ENCODE measurements at regions not wholly inside any gene's neighbourhood (a gene's known extent, or its start where the extent isn't known, plus 50 kb on each side); places are given as distances from the start of the nearest gene placed in this dataset.
A peak's percentile ranks its signal among the peaks of the same experiment; 100 is the strongest.

DNA sequence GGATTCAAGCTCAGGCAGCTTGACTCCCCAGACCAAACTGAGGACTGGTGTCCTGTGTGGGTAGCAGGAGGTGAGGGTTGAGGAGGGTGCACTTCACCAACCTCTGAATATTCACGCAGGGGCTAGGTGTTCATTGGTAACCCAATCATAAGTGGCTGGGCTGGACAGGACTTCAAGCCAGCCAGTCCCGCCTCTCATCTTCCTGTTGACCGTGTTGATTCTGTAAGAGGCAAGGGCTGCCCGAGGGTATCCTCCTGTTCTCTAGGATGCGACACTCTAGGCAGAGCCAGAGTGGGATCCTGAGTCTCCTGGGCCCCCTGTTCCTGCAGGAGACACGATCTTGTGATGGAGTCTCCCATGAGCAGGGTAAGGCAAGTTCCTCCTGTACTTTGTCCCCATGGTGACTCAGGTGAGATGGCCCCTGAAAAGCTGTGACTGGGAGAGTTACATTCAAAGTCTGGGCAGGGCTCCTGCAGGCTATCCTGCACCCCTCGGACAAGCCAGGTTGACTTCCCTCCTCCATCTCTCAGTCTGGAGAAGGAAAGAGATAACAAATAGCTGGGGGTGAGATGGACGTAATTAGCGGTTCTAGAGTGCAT lies 58.1 kb upstream of the POMGNT2 start (continued):
- TF ChIP-seq, protein P1, sequence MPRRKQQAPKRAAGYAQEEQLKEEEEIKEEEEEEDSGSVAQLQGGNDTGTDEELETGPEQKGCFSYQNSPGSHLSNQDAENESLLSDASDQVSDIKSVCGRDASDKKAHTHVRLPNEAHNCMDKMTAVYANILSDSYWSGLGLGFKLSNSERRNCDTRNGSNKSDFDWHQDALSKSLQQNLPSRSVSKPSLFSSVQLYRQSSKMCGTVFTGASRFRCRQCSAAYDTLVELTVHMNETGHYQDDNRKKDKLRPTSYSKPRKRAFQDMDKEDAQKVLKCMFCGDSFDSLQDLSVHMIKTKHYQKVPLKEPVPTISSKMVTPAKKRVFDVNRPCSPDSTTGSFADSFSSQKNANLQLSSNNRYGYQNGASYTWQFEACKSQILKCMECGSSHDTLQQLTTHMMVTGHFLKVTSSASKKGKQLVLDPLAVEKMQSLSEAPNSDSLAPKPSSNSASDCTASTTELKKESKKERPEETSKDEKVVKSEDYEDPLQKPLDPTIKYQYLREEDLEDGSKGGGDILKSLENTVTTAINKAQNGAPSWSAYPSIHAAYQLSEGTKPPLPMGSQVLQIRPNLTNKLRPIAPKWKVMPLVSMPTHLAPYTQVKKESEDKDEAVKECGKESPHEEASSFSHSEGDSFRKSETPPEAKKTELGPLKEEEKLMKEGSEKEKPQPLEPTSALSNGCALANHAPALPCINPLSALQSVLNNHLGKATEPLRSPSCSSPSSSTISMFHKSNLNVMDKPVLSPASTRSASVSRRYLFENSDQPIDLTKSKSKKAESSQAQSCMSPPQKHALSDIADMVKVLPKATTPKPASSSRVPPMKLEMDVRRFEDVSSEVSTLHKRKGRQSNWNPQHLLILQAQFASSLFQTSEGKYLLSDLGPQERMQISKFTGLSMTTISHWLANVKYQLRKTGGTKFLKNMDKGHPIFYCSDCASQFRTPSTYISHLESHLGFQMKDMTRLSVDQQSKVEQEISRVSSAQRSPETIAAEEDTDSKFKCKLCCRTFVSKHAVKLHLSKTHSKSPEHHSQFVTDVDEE (CRISPR knock-in tag; IDR thresholded peaks at IDR 0.05), result no peak
- no peak for TF ChIP-seq ZNF8 (CRISPR knock-in tag; IDR thresholded peaks at IDR 0.05)

DNA sequence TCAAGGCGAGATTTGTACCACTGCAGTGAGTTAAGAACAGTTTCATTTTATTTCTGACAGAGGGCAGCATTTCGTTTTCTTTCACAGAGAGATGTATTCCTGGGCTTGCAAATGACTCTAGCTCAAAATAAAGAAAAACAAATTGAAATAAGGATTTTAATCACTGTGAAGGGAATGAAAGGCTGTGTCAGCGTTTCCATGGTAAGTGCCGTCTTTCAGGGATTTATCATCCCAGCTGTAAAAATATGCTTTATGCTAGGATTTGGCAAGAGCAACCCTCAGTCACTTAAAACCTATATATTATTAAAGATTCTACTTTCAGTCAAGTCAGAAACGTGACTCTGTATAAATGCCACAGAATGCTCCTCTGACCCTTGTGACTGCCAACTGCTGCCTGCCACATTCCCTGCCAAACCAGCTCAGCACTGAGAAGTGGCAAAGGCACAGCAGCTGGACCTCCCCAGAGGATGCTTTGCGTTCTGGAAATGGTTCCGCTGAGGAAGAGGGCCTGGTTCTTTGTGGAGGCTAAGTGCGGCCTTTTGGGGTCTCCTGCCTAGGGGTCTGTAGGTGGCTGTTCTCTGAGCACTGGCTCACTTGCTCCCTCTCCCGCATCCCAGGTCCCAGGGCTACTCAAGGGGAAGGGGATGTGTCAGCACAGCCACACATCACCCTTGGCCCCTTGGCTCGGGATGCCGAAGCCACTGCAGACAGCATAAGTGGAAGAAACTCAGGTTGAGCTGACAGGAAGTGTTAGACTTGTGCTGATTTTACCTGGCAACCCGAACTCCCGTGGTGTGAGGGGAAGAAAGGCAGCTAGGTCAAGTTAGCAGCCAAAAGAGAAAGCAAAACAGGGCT lies 56.6 kb upstream of the POMGNT2 start:
- ATAC-seq, result peak; percentile 92
- TF ChIP-seq ZFP3 (CRISPR knock-in tag; IDR thresholded peaks at IDR 0.05) (no peak), ARNTL (CRISPR knock-in tag; IDR thresholded peaks at IDR 0.05; ENCODE audit: borderline replicate concordance, low read depth) (no peak), TCF4 (CRISPR knock-in tag; IDR thresholded peaks at IDR 0.05; ENCODE audit: borderline replicate concordance) (no peak), BACH2 (CRISPR knock-in tag; IDR thresholded peaks at IDR 0.05; ENCODE audit: borderline replicate concordance) (no peak), ZNF70 (CRISPR knock-in tag; IDR thresholded peaks at IDR 0.05) (no peak), PPARA (CRISPR knock-in tag; IDR thresholded peaks at IDR 0.05; ENCODE audit: borderline replicate concordance) (no peak), ZNF565 (CRISPR knock-in tag; conservative IDR thresholded peaks at IDR 0.05; ENCODE audit: low read depth) (no peak), OSR1 (CRISPR knock-in tag; IDR thresholded peaks at IDR 0.05) (no peak), ZC3H10 (CRISPR knock-in tag; IDR thresholded peaks at IDR 0.05) (no peak), ZNF8 (CRISPR knock-in tag; IDR thresholded peaks at IDR 0.05) (no peak)
- TF ChIP-seq, protein P1 (CRISPR knock-in tag; IDR thresholded peaks at IDR 0.05), result no peak
- TF ChIP-seq, protein P2, sequence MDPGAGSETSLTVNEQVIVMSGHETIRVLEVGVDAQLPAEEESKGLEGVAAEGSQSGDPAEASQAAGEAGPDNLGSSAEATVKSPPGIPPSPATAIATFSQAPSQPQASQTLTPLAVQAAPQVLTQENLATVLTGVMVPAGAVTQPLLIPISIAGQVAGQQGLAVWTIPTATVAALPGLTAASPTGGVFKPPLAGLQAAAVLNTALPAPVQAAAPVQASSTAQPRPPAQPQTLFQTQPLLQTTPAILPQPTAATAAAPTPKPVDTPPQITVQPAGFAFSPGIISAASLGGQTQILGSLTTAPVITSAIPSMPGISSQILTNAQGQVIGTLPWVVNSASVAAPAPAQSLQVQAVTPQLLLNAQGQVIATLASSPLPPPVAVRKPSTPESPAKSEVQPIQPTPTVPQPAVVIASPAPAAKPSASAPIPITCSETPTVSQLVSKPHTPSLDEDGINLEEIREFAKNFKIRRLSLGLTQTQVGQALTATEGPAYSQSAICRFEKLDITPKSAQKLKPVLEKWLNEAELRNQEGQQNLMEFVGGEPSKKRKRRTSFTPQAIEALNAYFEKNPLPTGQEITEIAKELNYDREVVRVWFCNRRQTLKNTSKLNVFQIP (CRISPR knock-in tag; IDR thresholded peaks at IDR 0.05; ENCODE audit: borderline replicate concordance, low read depth), result no peak

DNA sequence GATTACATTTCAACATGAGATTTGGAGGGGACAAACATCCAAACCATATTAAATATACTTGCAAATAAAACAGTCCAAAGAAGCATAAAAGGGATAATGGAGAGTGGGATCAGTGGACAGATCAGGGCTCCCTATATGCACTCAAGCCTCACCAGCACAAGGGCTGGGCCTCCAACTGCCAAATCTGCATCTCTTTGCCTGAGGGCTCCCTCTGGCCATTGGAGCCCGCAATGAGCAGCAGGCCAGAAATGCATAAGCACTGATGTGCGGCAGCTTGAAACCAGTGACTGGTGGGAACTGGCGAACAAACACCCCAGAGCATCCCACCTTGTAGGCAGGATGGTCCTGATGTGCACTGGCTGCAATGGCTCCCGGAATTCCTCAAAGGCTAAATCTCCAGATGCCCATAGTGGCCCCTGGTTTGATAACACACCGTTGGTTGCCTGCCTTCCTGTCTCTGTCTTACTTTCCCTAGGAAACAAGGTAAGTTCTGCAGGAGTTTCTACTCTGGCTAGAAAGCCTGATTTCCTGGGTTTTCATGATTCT lies 55.9 kb upstream of the POMGNT2 start:
- ATAC-seq, result peak; percentile 37
- TF ChIP-seq, protein P3, sequence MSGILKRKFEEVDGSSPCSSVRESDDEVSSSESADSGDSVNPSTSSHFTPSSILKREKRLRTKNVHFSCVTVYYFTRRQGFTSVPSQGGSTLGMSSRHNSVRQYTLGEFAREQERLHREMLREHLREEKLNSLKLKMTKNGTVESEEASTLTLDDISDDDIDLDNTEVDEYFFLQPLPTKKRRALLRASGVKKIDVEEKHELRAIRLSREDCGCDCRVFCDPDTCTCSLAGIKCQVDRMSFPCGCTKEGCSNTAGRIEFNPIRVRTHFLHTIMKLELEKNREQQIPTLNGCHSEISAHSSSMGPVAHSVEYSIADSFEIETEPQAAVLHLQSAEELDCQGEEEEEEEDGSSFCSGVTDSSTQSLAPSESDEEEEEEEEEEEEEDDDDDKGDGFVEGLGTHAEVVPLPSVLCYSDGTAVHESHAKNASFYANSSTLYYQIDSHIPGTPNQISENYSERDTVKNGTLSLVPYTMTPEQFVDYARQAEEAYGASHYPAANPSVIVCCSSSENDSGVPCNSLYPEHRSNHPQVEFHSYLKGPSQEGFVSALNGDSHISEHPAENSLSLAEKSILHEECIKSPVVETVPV (CRISPR knock-in tag; IDR thresholded peaks at IDR 0.05), result no peak
- no peak for TF ChIP-seq ZC3H10 (CRISPR knock-in tag; IDR thresholded peaks at IDR 0.05)
- TF ChIP-seq, protein P2 (CRISPR knock-in tag; IDR thresholded peaks at IDR 0.05; ENCODE audit: borderline replicate concordance, low read depth), result no peak
- no peak for TF ChIP-seq PATZ1 (CRISPR knock-in tag; IDR thresholded peaks at IDR 0.05; ENCODE audit: borderline replicate concordance)
- no peak for TF ChIP-seq SNAI2 (CRISPR knock-in tag; IDR thresholded peaks at IDR 0.05)
- no peak for TF ChIP-seq ZNF8 (CRISPR knock-in tag; IDR thresholded peaks at IDR 0.05)
- no peak for TF ChIP-seq GLIS3 (CRISPR knock-in tag; IDR thresholded peaks at IDR 0.05)
- no peak for TF ChIP-seq BACH2 (CRISPR knock-in tag; IDR thresholded peaks at IDR 0.05; ENCODE audit: borderline replicate concordance)
- TF ChIP-seq CSDC2 (CRISPR knock-in tag; IDR thresholded peaks at IDR 0.05), result no peak
- TF ChIP-seq PPARA (CRISPR knock-in tag; IDR thresholded peaks at IDR 0.05; ENCODE audit: borderline replicate concordance), result no peak
- TF ChIP-seq, protein P1 (CRISPR knock-in tag; IDR thresholded peaks at IDR 0.05), result no peak
- TF ChIP-seq ESRRG (CRISPR knock-in tag; IDR thresholded peaks at IDR 0.05), result no peak
- TF ChIP-seq ZFP30 (CRISPR knock-in tag; IDR thresholded peaks at IDR 0.05), result no peak
